HepG2 (cell line): ENCODE measurements at regions not wholly inside any gene's neighbourhood (a gene's known extent, or its start where the extent isn't known, plus 50 kb on each side); places are given as distances from the start of the nearest gene placed in this dataset.

Experiments
- ATAC-seq: fragments of 200-7000 bp; cut with Tn5 transposase; 3 replicates; pipeline ENCODE4 v1.9.1; 2020; ENCODE audit warnings: mild to moderate bottlenecking, moderate library complexity
- BruUV-seq: library from RNA; stranded (reverse); fragments of 400-500 nt; replicated peaks from 2 replicates; lab custom pipeline; 2021; lab: Mats Ljungman, UMichigan
- CTCF ChIA-PET: fragments of 300-600 bp; formaldehyde crosslinking; extraction: SDS; loops from one replicate; lab custom pipeline; 2021; ENCODE audit warnings: low total read pairs, inconsistent platforms, low intra/inter-chr PET ratio; lab: Yijun Ruan, JAX
- POLR2A ChIA-PET: fragments of 350-600 bp; sonication (Branson Sonifier 250); formaldehyde crosslinking; loops from one replicate; lab custom pipeline; 2020; ENCODE audit warnings: antibody characterized with exemption, inconsistent platforms; lab: Yijun Ruan, JAX
- DNase-seq: peaks from one replicate; pipeline ENCODE4 v3.0.0-alpha.2; 2015; ENCODE audit warnings: low spot score
- FAIRE-seq: peaks from 3 replicates; lab custom pipeline; 2011; peaks lifted over from hg19 to GRCh38; lab: Jason Lieb, UNC
- H2AFZ ChIP-seq: one replicate; pipeline ENCODE4 v1.6.1; 2011; ENCODE audit warnings: low read length, inconsistent platforms
- H3K27ac ChIP-seq: fragments of 300-600 bp; 3 replicates; pipeline ENCODE4 v1.8.0; 2011; ENCODE audit warnings: mixed run types, mild to moderate bottlenecking, mixed read lengths, low read length, inconsistent platforms; ENCODE audit not compliant: insufficient read depth; ENCODE audit errors: extremely low read length
- H3K27me3 ChIP-seq, 2 experiments: fragments of 200-600 bp in 1 of 2; 2 replicates in 1 of 2; 3 replicates in 1 of 2; pipeline versions ENCODE4 v1.6.0 to v1.8.0; 2011; ENCODE audit warnings: low read length in 2 of 2, mild to moderate bottlenecking in 2 of 2, moderate library complexity in 2 of 2, inconsistent platforms in 1 of 2; ENCODE audit not compliant: insufficient read depth in 2 of 2, control insufficient read depth in 1 of 2
- H3K36me3 ChIP-seq, 2 experiments: fragments of 200-600 bp in 1 of 2; replicated peaks in 1 of 2; 2 replicates in 1 of 2; 3 replicates in 1 of 2; pipeline versions ENCODE4 v1.5.1 to v1.8.0; 2011; ENCODE audit warnings: low read length in 2 of 2, inconsistent platforms in 1 of 2; ENCODE audit not compliant: insufficient read depth in 2 of 2, control insufficient read depth in 1 of 2
- H3K4me1 ChIP-seq: 2 replicates; pipeline ENCODE4 v1.5.1; 2012; ENCODE audit warnings: low read length, inconsistent platforms; ENCODE audit not compliant: insufficient read depth
- H3K4me2 ChIP-seq: 2 replicates; pipeline ENCODE4 v1.6.0; 2011; ENCODE audit warnings: low read depth, low read length, inconsistent platforms
- H3K4me3 ChIP-seq, 3 experiments: fragments of 200-600 bp in 1 of 3; sonication (generic), shearing (Covaris generic) in 1 of 3; replicated peaks in 1 of 3; 2 replicates each; pipeline ENCODE4 v1.5.1; 2011 to 2016; ENCODE audit warnings: low read length in 3 of 3, inconsistent platforms in 2 of 3, low read depth in 2 of 3, mild to moderate bottlenecking in 2 of 3, control low read depth in 1 of 3, mixed read lengths in 1 of 3; ENCODE audit not compliant: insufficient read depth in 1 of 3
- H3K79me2 ChIP-seq: one replicate; pipeline ENCODE4 v1.6.1; 2011; ENCODE audit warnings: low read length, inconsistent platforms; ENCODE audit not compliant: insufficient read depth
- H3K9ac ChIP-seq: 2 replicates; pipeline ENCODE4 v1.6.0; 2011; ENCODE audit warnings: mild to moderate bottlenecking, low read depth, low read length, inconsistent platforms; ENCODE audit not compliant: insufficient read depth
- H3K9me3 ChIP-seq: 2 replicates; pipeline ENCODE4 v1.5.1; 2012; ENCODE audit warnings: mild to moderate bottlenecking, low read length
- H4K20me1 ChIP-seq: 2 replicates; pipeline ENCODE4 v1.6.0; 2011; ENCODE audit warnings: inconsistent platforms, mild to moderate bottlenecking, low read length, moderate library complexity; ENCODE audit not compliant: insufficient read depth
- DNMT3B ChIP-seq: conservative IDR thresholded peaks from 2 replicates; pipeline ENCODE4 v1.6.1; 2016; ENCODE audit warnings: missing biosample characterization, control low read depth
- ELK4 ChIP-seq: sonication (generic); formaldehyde crosslinking; IDR thresholded peaks from 2 replicates; pipeline ENCODE4 v1.9.0; 2021; ENCODE audit warnings: missing genetic modification reagents, borderline replicate concordance
- FOXP1 ChIP-seq, 2 experiments: fragments of 450-650 bp in 1 of 2; IDR thresholded peaks; 2 replicates each; pipeline ENCODE4 v1.6.1; 2017 to 2018; ENCODE audit warnings: antibody characterized with exemption in 1 of 2
- IRX3 ChIP-seq: sonication (generic); formaldehyde crosslinking; IDR thresholded peaks from 2 replicates; pipeline ENCODE4 v1.8.1; 2023; ENCODE audit warnings: mild to moderate bottlenecking, low read depth, missing genetic modification reagents, borderline replicate concordance
- KAT7 ChIP-seq: IDR thresholded peaks from 2 replicates; pipeline ENCODE4 v1.6.1; 2018; ENCODE audit warnings: borderline replicate concordance, missing compliant biosample characterization
- NAIF1 ChIP-seq: sonication (generic); formaldehyde crosslinking; IDR thresholded peaks from 2 replicates; pipeline ENCODE4 v1.5.0; 2020; ENCODE audit warnings: mild to moderate bottlenecking, missing genetic modification reagents, borderline replicate concordance
- RARG ChIP-seq: sonication (generic); formaldehyde crosslinking; IDR thresholded peaks from 2 replicates; pipeline ENCODE4 v1.4.0; 2020; ENCODE audit warnings: low read depth, mild to moderate bottlenecking, missing genetic modification reagents
- SIN3A ChIP-seq: IDR thresholded peaks from 2 replicates; pipeline ENCODE4 v1.6.1; 2011; ENCODE audit warnings: low read depth, mild to moderate bottlenecking, control low read depth, low read length, borderline replicate concordance
- SNAPC2 ChIP-seq: sonication (generic); formaldehyde crosslinking; IDR thresholded peaks from 2 replicates; pipeline ENCODE4 v1.8.1; 2022; ENCODE audit warnings: mild to moderate bottlenecking, missing genetic modification reagents
- U2AF2 ChIP-seq: fragments of 200-400 bp; formaldehyde crosslinking; IDR thresholded peaks from 2 replicates; pipeline ENCODE4 v1.6.1; 2017; ENCODE audit warnings: low read depth, mild to moderate bottlenecking, low read length
- ZBTB21 ChIP-seq: sonication (generic); formaldehyde crosslinking; IDR thresholded peaks from 2 replicates; pipeline ENCODE4 v1.4.0; 2020; ENCODE audit warnings: missing genetic modification reagents
- ZNF101 ChIP-seq: sonication (generic); formaldehyde crosslinking; IDR thresholded peaks from 2 replicates; pipeline ENCODE4 v1.4.0; 2020; ENCODE audit warnings: mild to moderate bottlenecking, low read depth, missing genetic modification reagents, borderline replicate concordance
- ZNF234 ChIP-seq: sonication (generic); formaldehyde crosslinking; conservative IDR thresholded peaks from 2 replicates; pipeline ENCODE4 v1.5.1; 2020; ENCODE audit warnings: mild to moderate bottlenecking, missing genetic modification reagents
- ZNF256 ChIP-seq: sonication (generic); formaldehyde crosslinking; conservative IDR thresholded peaks from 2 replicates; pipeline ENCODE4 v1.4.0; 2020; ENCODE audit warnings: missing genetic modification reagents
- ZNF281 ChIP-seq: sonication (generic); formaldehyde crosslinking; IDR thresholded peaks from 2 replicates; pipeline ENCODE4 v1.4.0; 2020; ENCODE audit warnings: missing genetic modification reagents, borderline replicate concordance
- ZNF282 ChIP-seq: fragments of 450-650 bp; IDR thresholded peaks from 2 replicates; pipeline ENCODE4 v1.6.1; 2018; ENCODE audit not compliant: partially characterized antibody
- ZNF317 ChIP-seq: sonication (generic); formaldehyde crosslinking; IDR thresholded peaks from 2 replicates; pipeline ENCODE4 v1.5.0; 2020; ENCODE audit warnings: mild to moderate bottlenecking, missing genetic modification reagents
- ZNF761 ChIP-seq: sonication (generic); formaldehyde crosslinking; conservative IDR thresholded peaks from 2 replicates; pipeline ENCODE4 v1.4.0; 2020; ENCODE audit warnings: mild to moderate bottlenecking, missing genetic modification reagents
- ZNF792 ChIP-seq: IDR thresholded peaks from 2 replicates; pipeline ENCODE4 v1.6.1; 2016
- WGBS: methylation state at CpG from one replicate; pipeline ENCODE4 v1.1.6; 2017; ENCODE audit warnings: low lambda C conversion rate; 5-methylcytosine and 5-hydroxymethylcytosine counted together
- in situ Hi-C: cut with HindIII; loops from 2 replicates; pipeline ENCODE4 v1.10.0; 2017; ENCODE audit warnings: low pct_unique_long_range_greater_than_20kb; ENCODE audit not compliant: extremely low pct_ligation_motif_present
- intact Hi-C: fragments of 100-400 bp; cut with micrococcal nuclease; formaldehyde crosslinking; loops from one replicate; pipeline ENCODE4 v1.10.0; 2022; ENCODE audit not compliant: unreplicated experiment
- TF ChIP-seq, protein P1 (sequence below): sonication (generic); formaldehyde crosslinking; IDR thresholded peaks from 2 replicates; pipeline ENCODE4 v1.5.0; 2020; ENCODE audit warnings: missing genetic modification reagents
- TF ChIP-seq, protein P2 (sequence below): sonication (generic); formaldehyde crosslinking; IDR thresholded peaks from 2 replicates; pipeline ENCODE4 v1.4.0; 2020; ENCODE audit warnings: missing genetic modification reagents

DNA sequence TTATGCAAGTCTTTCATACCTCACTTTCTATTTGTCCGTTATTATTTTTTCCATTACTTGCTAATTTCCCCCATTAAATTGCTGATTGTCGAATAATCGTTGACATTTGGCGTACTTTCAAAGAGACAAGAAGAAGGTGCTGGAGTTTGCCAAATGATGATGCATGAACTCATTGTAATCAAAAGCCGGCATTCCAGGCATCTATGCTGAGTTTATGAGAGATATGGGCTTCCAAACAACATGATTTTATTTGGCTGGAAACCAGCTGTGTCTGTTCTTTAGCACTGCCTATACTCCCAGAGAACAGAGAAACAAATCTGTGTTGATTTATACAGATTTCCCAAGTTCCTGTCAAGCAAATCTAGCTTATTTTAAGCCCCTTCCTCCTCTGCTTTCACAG, 80.8 kb upstream of the RPS6KA3 start (continued):
- no peak for TF ChIP-seq ZNF281 (CRISPR knock-in tag)

GRCh38 chrX:20333672-20334071, 67.0 kb upstream of the RPS6KA3 start:
- Histone ChIP-seq H3K9me3 (no peaks in the 10 kb centered on the region), H3K36me3 (no peaks in the 10 kb centered on the region), H3K4me3 (no peak overlapping the region), H3K9ac (no peak overlapping the region), H4K20me1 (no peaks in the 10 kb centered on the region), H3K79me2 (no peaks in the 10 kb centered on the region), H3K4me1 (peaks cover 26% of the 10 kb centered on the region), H2AFZ (no peak overlapping the region), H3K27me3 (no peaks in the 10 kb centered on the region), H3K27ac (no peak overlapping the region), H3K4me2 (no peak overlapping the region)
- no peak for DNase-seq
- CTCF ChIA-PET = no interaction called here
- TF ChIP-seq ZBTB21 (CRISPR knock-in tag) (no peak), ZNF234 (CRISPR knock-in tag) (no peak), SIN3A (no peak), ZNF282 (no peak), ZNF792 (CRISPR knock-in tag) (no peak), IRX3 (no peak), FOXP1 (IDR thresholded peaks at IDR 0.05) (no peak), FOXP1 (CRISPR knock-in tag; IDR thresholded peaks at IDR 0.05) (no peak), ZNF101 (CRISPR knock-in tag) (no peak), ZNF761 (CRISPR knock-in tag) (no peak), ZNF256 (CRISPR knock-in tag) (no peak), NAIF1 (CRISPR knock-in tag) (no peak), ZNF317 (no peak), RARG (CRISPR knock-in tag) (no peak), SNAPC2 (CRISPR knock-in tag) (no peak), DNMT3B (no peak), U2AF2 (no peak), ELK4 (no peak), KAT7 (CRISPR knock-in tag) (no peak)
- TF ChIP-seq, protein P1, sequence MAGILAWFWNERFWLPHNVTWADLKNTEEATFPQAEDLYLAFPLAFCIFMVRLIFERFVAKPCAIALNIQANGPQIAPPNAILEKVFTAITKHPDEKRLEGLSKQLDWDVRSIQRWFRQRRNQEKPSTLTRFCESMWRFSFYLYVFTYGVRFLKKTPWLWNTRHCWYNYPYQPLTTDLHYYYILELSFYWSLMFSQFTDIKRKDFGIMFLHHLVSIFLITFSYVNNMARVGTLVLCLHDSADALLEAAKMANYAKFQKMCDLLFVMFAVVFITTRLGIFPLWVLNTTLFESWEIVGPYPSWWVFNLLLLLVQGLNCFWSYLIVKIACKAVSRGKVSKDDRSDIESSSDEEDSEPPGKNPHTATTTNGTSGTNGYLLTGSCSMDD = no peak
- TF ChIP-seq, protein P2, sequence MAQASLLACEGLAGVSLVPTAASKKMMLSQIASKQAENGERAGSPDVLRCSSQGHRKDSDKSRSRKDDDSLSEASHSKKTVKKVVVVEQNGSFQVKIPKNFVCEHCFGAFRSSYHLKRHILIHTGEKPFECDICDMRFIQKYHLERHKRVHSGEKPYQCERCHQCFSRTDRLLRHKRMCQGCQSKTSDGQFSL (CRISPR knock-in tag) = no peak
- ATAC-seq = no peak
- POLR2A ChIA-PET = no interaction called here
- BruUV-seq = no TSS peak
- intact Hi-C loops = no loop called here
- WGBS = 71% methylated on average over 1 of the region's 1 CpG
- in situ Hi-C loops = no loop called here
- no peak for FAIRE-seq
